Uterus (tissue), 3 donors: ENCODE measurements at regions not wholly inside any gene's neighbourhood (a gene's known extent, or its start where the extent isn't known, plus 50 kb on each side); places are given as distances from the start of the nearest gene placed in this dataset.

Source experiments
- DNase-seq, 2 donors: peaks; one replicate each; pipeline ENCODE4 v3.0.0-alpha.2; 2019 to 2020
- H3K27ac ChIP-seq, 2 donors: fragments of 200-600 bp; sonication (generic); 1 replicate in 1 of 2; 2 replicates in 1 of 2; pipeline ENCODE4 v1.5.1; 2016 to 2018
- H3K27me3 ChIP-seq, 2 donors: fragments of 200-600 bp; sonication (generic); one replicate each; pipeline ENCODE4 v1.5.1; 2018 to 2019; ENCODE audit warnings: control low read depth in 1 of 2
- H3K36me3 ChIP-seq, 2 donors: fragments of 200-600 bp; sonication (generic); one replicate each; pipeline ENCODE4 v1.5.1; 2019; ENCODE audit warnings: control low read depth in 1 of 2
- H3K4me1 ChIP-seq, 2 donors: fragments of 200-600 bp; sonication (generic); one replicate each; pipeline ENCODE4 v1.5.1; 2018 to 2019; ENCODE audit warnings: control low read depth in 1 of 2
- H3K4me3 ChIP-seq, 2 donors: fragments of 200-600 bp; sonication (generic); 1 replicate in 1 of 2; 2 replicates in 1 of 2; pipeline ENCODE4 v1.5.1; 2018 to 2019; ENCODE audit warnings: mild to moderate bottlenecking in 1 of 2
- H3K9me3 ChIP-seq, 2 donors: fragments of 200-600 bp; sonication (generic); one replicate each; pipeline ENCODE4 v1.5.1; 2019; ENCODE audit warnings: control low read depth in 1 of 2
- CTCF ChIP-seq, 4 experiments: fragments of 200-600 bp in 2 of 4; fragments of 450-650 bp in 2 of 4; sonication (generic) in 2 of 4; IDR thresholded peaks; one replicate each; pipeline ENCODE4 v1.5.1; 2016 to 2019; ENCODE audit warnings: antibody characterized with exemption in 4 of 4, mild to moderate bottlenecking in 2 of 4, moderate library complexity in 1 of 4
- POLR2A ChIP-seq, 2 donors: fragments of 450-650 bp; IDR thresholded peaks; one replicate each; pipeline ENCODE4 v1.6.1; 2016; ENCODE audit warnings: antibody characterized with exemption in 2 of 2, mild to moderate bottlenecking in 1 of 2, moderate library complexity in 1 of 2
- intact Hi-C: fragments of 100-400 bp; cut with DNase I; formaldehyde crosslinking; loops from one replicate; pipeline ENCODE4 v1.15.1; 2023; ENCODE audit warnings: low total_unique reads
- donor health status: DM: yes; HTN: yes; CAD: no.

- Histone ChIP-seq H3K27ac (no peak overlapping the region), H3K4me3 (no peak overlapping the region), H3K4me1 (no peaks in the 10 kb centered on the region), H3K9me3 (no peaks in the 10 kb centered on the region), H3K27me3 (no peaks in the 10 kb centered on the region), H3K36me3 (no peaks in the 10 kb centered on the region)
- intact Hi-C loops = no loop called here
- DNase-seq = no peak
- TF ChIP-seq POLR2A (IDR thresholded peaks at IDR 0.05) (no peak), CTCF (IDR thresholded peaks at IDR 0.05) (no peak)
Observed at GRCh38 chr5:84546686-84547085, 162.0 kb upstream of the EDIL3 start.

- Histone ChIP-seq H3K27me3 (no peaks in the 10 kb centered on the region), H3K27ac (no peak overlapping the region), H3K9me3 (no peaks in the 10 kb centered on the region), H3K4me1 (no peaks in the 10 kb centered on the region), H3K4me3 (no peak overlapping the region), H3K36me3 (no peaks in the 10 kb centered on the region)
- intact Hi-C loops = no loop called here
- TF ChIP-seq POLR2A (IDR thresholded peaks at IDR 0.05) = no peak
- TF ChIP-seq CTCF (IDR thresholded peaks at IDR 0.05) = no peak
- no peak for DNase-seq
Observed at GRCh38 chr5:84536797-84537196, 152.1 kb upstream of the EDIL3 start.

GRCh38 chr5:84535281-84535680 lies 150.6 kb upstream of the EDIL3 start:
- TF ChIP-seq POLR2A (IDR thresholded peaks at IDR 0.05) = no peak
- TF ChIP-seq CTCF (IDR thresholded peaks at IDR 0.05) = no peak
- Histone ChIP-seq H3K4me1 (no peaks in the 10 kb centered on the region), H3K27me3 (no peaks in the 10 kb centered on the region), H3K4me3 (no peak overlapping the region), H3K9me3 (no peaks in the 10 kb centered on the region), H3K36me3 (no peaks in the 10 kb centered on the region), H3K27ac (no peak overlapping the region)
- intact Hi-C loops = no loop called here
- DNase-seq = no peak

DNA sequence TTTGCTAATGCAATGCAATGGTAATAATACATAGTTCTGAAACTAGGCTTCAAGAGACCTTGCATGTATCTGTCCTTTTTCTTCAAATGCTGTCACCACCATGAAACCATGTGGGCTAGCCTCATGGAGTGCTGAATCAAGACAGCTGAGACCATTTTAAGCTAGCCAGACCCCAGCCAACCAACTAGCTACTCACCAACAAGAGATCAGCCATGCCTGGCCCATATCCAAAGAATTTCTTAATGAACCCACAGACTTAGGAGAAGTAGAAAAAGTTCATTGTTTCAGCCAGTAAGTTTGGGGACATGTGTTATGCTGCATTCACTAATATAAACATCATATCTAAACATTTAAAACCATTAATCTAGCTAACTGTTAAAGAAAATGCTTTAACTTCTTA lies 139.8 kb upstream of the EDIL3 start:
- no peaks in the 10 kb centered on the region for H3K4me1 ChIP-seq
- H3K27ac ChIP-seq = no peak overlapping the region
- intact Hi-C loops = no loop called here
- no peaks in the 10 kb centered on the region for H3K27me3 ChIP-seq
- H3K36me3 ChIP-seq = no peaks in the 10 kb centered on the region
- TF ChIP-seq POLR2A (IDR thresholded peaks at IDR 0.05) (no peak), CTCF (IDR thresholded peaks at IDR 0.05) (no peak)
- no peak overlapping the region for H3K4me3 ChIP-seq
- H3K9me3 ChIP-seq = no peaks in the 10 kb centered on the region
- DNase-seq = no peak

DNA sequence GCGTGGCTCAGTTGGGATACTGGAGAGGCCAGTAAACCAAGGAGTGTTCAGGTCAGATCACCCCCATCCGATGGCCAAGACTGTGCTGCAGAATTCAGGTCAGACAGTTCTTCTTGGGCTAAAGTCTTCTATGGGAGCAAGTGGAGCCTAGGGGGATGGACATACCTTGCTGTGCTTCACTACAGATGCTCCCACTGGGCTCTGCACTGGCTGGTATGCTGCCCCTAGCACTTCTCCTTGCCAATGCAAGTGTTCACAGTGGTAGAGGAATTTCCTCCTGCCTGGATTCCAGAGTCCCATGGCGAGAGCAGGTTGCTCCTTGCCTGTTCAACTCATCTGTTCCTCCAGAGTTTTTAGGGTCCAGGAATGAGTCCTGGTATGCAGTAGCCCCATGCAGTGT lies 134.2 kb upstream of the EDIL3 start:
- Histone ChIP-seq H3K4me1 (no peaks in the 10 kb centered on the region), H3K9me3 (no peaks in the 10 kb centered on the region), H3K27me3 (no peaks in the 10 kb centered on the region), H3K36me3 (no peaks in the 10 kb centered on the region), H3K27ac (no peak overlapping the region), H3K4me3 (no peak overlapping the region)
- intact Hi-C loops = no loop called here
- DNase-seq = no peak
- no peak for TF ChIP-seq CTCF (IDR thresholded peaks at IDR 0.05)
- TF ChIP-seq POLR2A (IDR thresholded peaks at IDR 0.05) = no peak
